NB4 (cell line): ENCODE measurements at regions not wholly inside any gene's neighbourhood (a gene's known extent, or its start where the extent isn't known, plus 50 kb on each side); places are given as distances from the start of the nearest gene placed in this dataset.

Experiments used
- CTCF ChIP-seq: IDR thresholded peaks from one replicate; pipeline ENCODE4 v1.5.1; 2012; ENCODE audit warnings: low read depth, low read length
- MAX ChIP-seq: IDR thresholded peaks from 2 replicates; pipeline ENCODE4 v1.6.1; 2011; ENCODE audit warnings: low read depth, low read length
- MYC ChIP-seq: IDR thresholded peaks from 2 replicates; pipeline ENCODE4 v1.6.1; 2011; ENCODE audit warnings: low read depth, low read length
- POLR2A ChIP-seq: IDR thresholded peaks from 2 replicates; pipeline ENCODE4 v1.6.1; 2011; ENCODE audit warnings: mild to moderate bottlenecking; ENCODE audit not compliant: insufficient read length; ENCODE audit errors: extremely low read depth

GRCh38 chr13:57409656-57410055 is 221.9 kb upstream of the PCDH17 start:
- TF ChIP-seq CTCF = no peak
- TF ChIP-seq POLR2A = no peak
- TF ChIP-seq MAX = no peak
- TF ChIP-seq MYC = no peak
